K562 (cell line): ENCODE measurements at regions not wholly inside any gene's neighbourhood (a gene's known extent, or its start where the extent isn't known, plus 50 kb on each side); places are given as distances from the start of the nearest gene placed in this dataset.

Source experiments
- ATAC-seq: fragments of 200-7000 bp; cut with Tn5 transposase; 3 replicates; pipeline ENCODE4 v1.9.1; 2020; ENCODE audit warnings: moderate library complexity
- BruUV-seq: library from RNA; stranded (reverse); fragments of 400-500 nt; replicated peaks from 2 replicates; lab custom pipeline; 2021; lab: Mats Ljungman, UMichigan
- CTCF ChIA-PET: fragments of 300-600 bp; formaldehyde crosslinking; extraction: SDS; loops from one replicate; lab custom pipeline; 2021; ENCODE audit warnings: low intra/inter-chr PET ratio; lab: Yijun Ruan, JAX
- POLR2A ChIA-PET: fragments of 300-600, 350-650 bp; sonication (Branson Sonifier 250); formaldehyde crosslinking; extraction: SDS; loops from one replicate; lab custom pipeline; 2021; ENCODE audit warnings: antibody characterized with exemption, inconsistent platforms; lab: Yijun Ruan, JAX
- DNase-seq, 4 experiments: peaks; one replicate each; pipeline versions ENCODE4 v3.0.0 to v3.0.0-alpha.2; 2011 to 2018; ENCODE audit warnings: low spot score in 3 of 4, mixed read lengths in 3 of 4; ENCODE audit errors: extremely low read depth in 1 of 4
- FAIRE-seq: peaks from 2 replicates; lab custom pipeline; 2011; peaks lifted over from hg19 to GRCh38; lab: Jason Lieb, UNC
- H2AFZ ChIP-seq: 2 replicates; pipeline ENCODE4 v1.6.0; 2011; ENCODE audit warnings: low read depth, low read length, control low read depth, inconsistent platforms
- H3K27ac ChIP-seq: fragments of 200-600 bp; 3 replicates; pipeline ENCODE4 v1.8.0; 2011; ENCODE audit warnings: low read depth, mild to moderate bottlenecking, control low read depth, inconsistent platforms, low read length, moderate library complexity, mixed read lengths; ENCODE audit errors: extremely low read depth
- H3K27me3 ChIP-seq, 2 experiments: fragments of 300-600 bp in 1 of 2; 2 replicates in 1 of 2; 3 replicates in 1 of 2; pipeline versions ENCODE4 v1.6.0 to v1.8.0; 2011; ENCODE audit warnings: inconsistent platforms in 2 of 2, low read length in 2 of 2, mild to moderate bottlenecking in 1 of 2, mixed read lengths in 1 of 2, moderate library complexity in 1 of 2; ENCODE audit not compliant: control insufficient read depth in 2 of 2, insufficient read depth in 2 of 2
- H3K36me3 ChIP-seq: fragments of 300-600 bp; 3 replicates; pipeline ENCODE4 v1.8.0; 2011; ENCODE audit warnings: mild to moderate bottlenecking, low read length, inconsistent platforms; ENCODE audit not compliant: control insufficient read depth, insufficient read depth
- H3K4me1 ChIP-seq, 2 experiments: fragments of 200-600 bp in 1 of 2; replicated peaks in 1 of 2; 2 replicates in 1 of 2; 3 replicates in 1 of 2; pipeline versions ENCODE4 v1.5.1 to v1.8.0; 2011; ENCODE audit warnings: inconsistent platforms in 2 of 2, low read length in 2 of 2, mild to moderate bottlenecking in 1 of 2, mixed read lengths in 1 of 2, moderate library complexity in 1 of 2; ENCODE audit not compliant: control insufficient read depth in 2 of 2, insufficient read depth in 2 of 2
- H3K4me2 ChIP-seq: 2 replicates; pipeline ENCODE4 v1.6.1; 2011; ENCODE audit warnings: low read length, control low read depth, inconsistent platforms, mixed read lengths; ENCODE audit not compliant: insufficient read depth
- H3K4me3 ChIP-seq: fragments of 200-600 bp; sonication (generic), shearing (Covaris generic); 2 replicates; pipeline ENCODE4 v1.5.1; 2016; ENCODE audit warnings: control low read depth, inconsistent platforms
- H3K79me2 ChIP-seq: fragments of 200-600 bp; 3 replicates; pipeline ENCODE4 v1.8.0; 2011; ENCODE audit warnings: low read length, inconsistent platforms; ENCODE audit not compliant: control insufficient read depth, insufficient read depth
- H3K9ac ChIP-seq, 2 experiments: 2 replicates each; pipeline versions ENCODE4 v1.6.0 to v1.6.1; 2011; ENCODE audit warnings: low read depth in 2 of 2, low read length in 2 of 2, control low read depth in 1 of 2, inconsistent platforms in 1 of 2, mild to moderate bottlenecking in 1 of 2, mixed read lengths in 1 of 2; ENCODE audit not compliant: insufficient read depth in 1 of 2
- H3K9me1 ChIP-seq: one replicate; pipeline ENCODE4 v1.6.0; 2011; ENCODE audit warnings: inconsistent platforms, mild to moderate bottlenecking, low read length, moderate library complexity; ENCODE audit not compliant: control insufficient read depth, insufficient read depth
- H3K9me3 ChIP-seq: replicated peaks from 2 replicates; pipeline ENCODE4 v1.5.1; 2011; ENCODE audit warnings: low read depth, low read length, inconsistent platforms; ENCODE audit not compliant: control insufficient read depth, insufficient read depth
- H4K20me1 ChIP-seq: replicated peaks from 2 replicates; pipeline ENCODE4 v1.6.1; 2011; ENCODE audit warnings: low read length, inconsistent platforms, mixed read lengths; ENCODE audit not compliant: control insufficient read depth, insufficient read depth
- ARID2 ChIP-seq: fragments of 450-650 bp; IDR thresholded peaks from 2 replicates; pipeline ENCODE4 v1.6.1; 2017; ENCODE audit warnings: antibody characterized with exemption, mild to moderate bottlenecking
- BRF1 ChIP-seq: IDR thresholded peaks from 3 replicates; pipeline ENCODE4 v1.6.1; 2011; ENCODE audit warnings: borderline replicate concordance, mild to moderate bottlenecking; ENCODE audit not compliant: insufficient read length; ENCODE audit errors: extremely low read depth
- CHCHD3 ChIP-seq: fragments of 250-450 bp; sonication (Bioruptor Pico); IDR thresholded peaks from 2 replicates; pipeline ENCODE4 v2.1.2; 2022; ENCODE audit warnings: mild to moderate bottlenecking
- CHD4 ChIP-seq: fragments of 200-600 bp; sonication (generic); IDR thresholded peaks from 3 replicates; pipeline ENCODE4 v1.6.1; 2012; ENCODE audit warnings: low read depth, mild to moderate bottlenecking, mixed read lengths, low read length, inconsistent platforms; ENCODE audit not compliant: insufficient read depth, insufficient replicate concordance, poor library complexity, severe bottlenecking
- KDM5B ChIP-seq: fragments of 200-600 bp; sonication (generic); IDR thresholded peaks from 2 replicates; pipeline ENCODE4 v1.6.1; 2012; ENCODE audit warnings: low read depth, mild to moderate bottlenecking, moderate library complexity, low read length, control low read depth, inconsistent platforms; ENCODE audit not compliant: insufficient replicate concordance
- KLF16 ChIP-seq: IDR thresholded peaks from 2 replicates; pipeline ENCODE4 v1.6.1; 2016; ENCODE audit warnings: antibody characterized with exemption
- MCM7 ChIP-seq, 2 experiments: fragments of 450-650 bp; IDR thresholded peaks; 2 replicates each; pipeline ENCODE4 v1.6.1; 2016 to 2018
- NONO ChIP-seq, 2 experiments: fragments of 200-400 bp in 1 of 2; fragments of 450-650 bp in 1 of 2; formaldehyde crosslinking in 1 of 2; IDR thresholded peaks; 2 replicates each; pipeline ENCODE4 v1.6.1; 2017; ENCODE audit warnings: low read depth in 2 of 2, mild to moderate bottlenecking in 2 of 2, moderate library complexity in 2 of 2, low read length in 1 of 2
- POLR2AphosphoS2 ChIP-seq: IDR thresholded peaks from 2 replicates; pipeline ENCODE4 v1.6.1; 2012; ENCODE audit warnings: low read length, improper control_type of control experiment
- RBFOX2 ChIP-seq: fragments of 200-400 bp; formaldehyde crosslinking; IDR thresholded peaks from 2 replicates; pipeline ENCODE4 v1.6.1; 2017; ENCODE audit warnings: low read depth, mild to moderate bottlenecking, low read length, moderate library complexity
- SMARCB1 ChIP-seq: IDR thresholded peaks from 2 replicates; pipeline ENCODE4 v1.6.1; 2011; ENCODE audit warnings: improper control_type of control experiment, low read depth; ENCODE audit not compliant: insufficient read length
- SMC3 ChIP-seq: conservative IDR thresholded peaks from 2 replicates; pipeline ENCODE4 v1.6.1; 2011; ENCODE audit warnings: low read depth, low read length, improper control_type of control experiment; ENCODE audit not compliant: insufficient read depth
- STAT6 ChIP-seq: sonication (generic); formaldehyde crosslinking; IDR thresholded peaks from 2 replicates; pipeline ENCODE4 v1.8.1; 2023; ENCODE audit warnings: mild to moderate bottlenecking, missing genetic modification reagents
- TAF7 ChIP-seq: fragments of 450-650 bp; IDR thresholded peaks from 2 replicates; pipeline ENCODE4 v1.6.1; 2016; ENCODE audit warnings: missing genetic modification characterization, missing compliant biosample characterization
- TBL1XR1 ChIP-seq, 2 experiments: IDR thresholded peaks; 2 replicates each; pipeline ENCODE4 v1.6.1; 2012; ENCODE audit warnings: improper control_type of control experiment in 2 of 2, low read length in 2 of 2, mild to moderate bottlenecking in 1 of 2
- TFE3 ChIP-seq: fragments of 450-650 bp; formaldehyde crosslinking; IDR thresholded peaks from 2 replicates; pipeline ENCODE4 v1.4.0; 2020; ENCODE audit warnings: mild to moderate bottlenecking, mixed read lengths
- ZC3H4 ChIP-seq: sonication (generic); formaldehyde crosslinking; IDR thresholded peaks from 2 replicates; pipeline ENCODE4 v1.9.0; 2021; ENCODE audit warnings: missing genetic modification reagents, borderline replicate concordance
- ZEB2 ChIP-seq: fragments of 450-650 bp; IDR thresholded peaks from 2 replicates; pipeline ENCODE4 v1.6.1; 2016
- ZNF583 ChIP-seq: fragments of 250-450 bp; sonication (Bioruptor Pico); IDR thresholded peaks from 2 replicates; pipeline ENCODE4 v1.4.0; 2020
- in situ Hi-C: fragments of 300-500 bp; cut with MboI; formaldehyde crosslinking; loops from 4 replicates; pipeline ENCODE4 v1.15.0; 2018; ENCODE audit warnings: inconsistent platforms, mixed read lengths
- intact Hi-C: fragments of 100-400 bp; cut with micrococcal nuclease; formaldehyde crosslinking; loops from 2 replicates; pipeline ENCODE4 v1.14.2; 2022

GRCh38 chr17:72458301-72458700 lies 337.5 kb downstream of the SOX9 start (continued):
- TF ChIP-seq RBFOX2 (no peak), SMARCB1 (no peak), SMC3 (no peak)

- FAIRE-seq (no peak), DNase-seq (no peak), ATAC-seq (no peak)
- Histone ChIP-seq H3K27me3 (peaks cover 0 to 18% of the 10 kb centered on the region in 2 experiments; a peak in 2 of 5 replicates), H3K9ac (no peak overlapping the region), H3K4me1 (no peaks in the 10 kb centered on the region), H3K9me3 (no peaks in the 10 kb centered on the region), H3K9me1 (no peaks in the 10 kb centered on the region), H3K4me2 (no peak overlapping the region), H3K36me3 (no peaks in the 10 kb centered on the region), H3K27ac (no peak overlapping the region), H3K79me2 (no peaks in the 10 kb centered on the region), H2AFZ (no peak overlapping the region), H3K4me3 (no peak overlapping the region), H4K20me1 (no peaks in the 10 kb centered on the region)
- intact Hi-C loops (no loop called here), in situ Hi-C loops (no loop called here)
- POLR2A ChIA-PET: interaction anchor here (1.1 kb wide), 1 partner anchor 264 kb away, joined by 3 read pairs; no protein-coding TSS in a partner anchor
- CTCF ChIA-PET: no interaction called here
- BruUV-seq: no TSS peak
- no peak for TF ChIP-seq TAF7 (tag)
- no peak for TF ChIP-seq ARID2
- no peak for TF ChIP-seq TFE3
- no peak for TF ChIP-seq MCM7 (IDR thresholded peaks at IDR 0.05)
- no peak for TF ChIP-seq ZEB2
- TF ChIP-seq ZC3H4 (CRISPR knock-in tag): no peak
- no peak for TF ChIP-seq ZNF583 (CRISPR knock-in tag)
- TF ChIP-seq BRF1: no peak
- TF ChIP-seq KLF16: no peak
- no peak for TF ChIP-seq TBL1XR1 (IDR thresholded peaks at IDR 0.05; ENCODE audit: low read length in 2 of 2)
- no peak for TF ChIP-seq CHD4
- TF ChIP-seq STAT6: no peak
- TF ChIP-seq KDM5B: no peak
- no peak for TF ChIP-seq NONO (IDR thresholded peaks at IDR 0.05; ENCODE audit: low read depth in 2 of 2, low read length in 1 of 2)
- no peak for TF ChIP-seq POLR2AphosphoS2
- no peak for TF ChIP-seq CHCHD3 (CRISPR knock-in tag)
These were observed 339.9 kb downstream of the SOX9 start for GRCh38 chr17:72460711-72461110.
